ENCODE measurements at regions not wholly inside any gene's neighbourhood (a gene's known extent, or its start where the extent isn't known, plus 50 kb on each side); places are given as distances from the start of the nearest gene placed in this dataset.

DNA sequence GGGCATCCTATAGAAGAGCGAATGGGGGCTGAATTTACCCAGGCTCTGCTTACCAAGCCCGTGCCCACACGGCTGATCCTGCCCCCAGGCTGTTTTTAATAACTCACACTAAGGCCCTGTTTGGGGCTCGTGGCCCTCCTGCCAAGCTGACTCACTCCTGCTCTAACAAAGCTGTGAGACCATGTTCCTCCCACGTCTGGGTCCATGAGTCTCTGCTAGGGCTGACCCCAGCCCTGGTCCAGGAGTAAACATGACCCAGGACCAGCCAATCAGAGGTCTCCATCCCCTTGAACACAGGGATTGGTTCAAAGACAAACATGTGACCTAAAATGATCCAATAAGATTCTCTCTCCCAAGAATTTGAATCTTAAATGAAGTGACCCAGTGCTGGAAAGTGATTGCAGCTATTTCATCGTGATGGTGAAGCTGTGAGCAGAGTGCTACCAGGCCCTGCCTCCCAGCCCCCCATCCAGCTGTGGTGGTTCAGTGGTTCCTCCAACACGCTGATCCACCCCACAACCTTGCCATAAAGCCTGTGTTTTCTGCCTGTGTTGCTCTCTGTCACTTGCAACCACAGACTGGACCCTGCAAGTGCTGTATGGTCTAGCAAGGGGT lies 57.2 kb downstream of the C16orf82 start:
- no peak for DNase-seq

DNA sequence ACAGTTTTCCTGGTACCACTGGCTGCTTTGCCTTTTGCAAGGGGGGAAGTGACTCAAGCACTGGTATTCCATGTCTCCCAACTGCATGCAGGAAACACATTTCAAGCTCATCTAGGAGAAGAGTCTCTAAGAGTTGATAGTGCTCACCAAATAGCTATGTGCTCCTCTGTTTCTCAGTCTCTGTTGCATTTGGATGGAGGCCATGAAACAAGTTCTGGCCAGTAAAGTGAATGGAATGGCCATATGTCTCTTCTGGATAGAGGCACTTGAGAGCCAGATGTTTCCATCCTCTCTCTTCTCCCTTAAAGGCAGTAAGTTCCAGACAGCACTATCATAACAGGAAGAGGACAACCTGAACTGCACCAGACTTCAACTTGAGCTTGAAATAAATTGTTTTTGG lies 60.6 kb downstream of the C16orf82 start:
- no peak for DNase-seq

DNA sequence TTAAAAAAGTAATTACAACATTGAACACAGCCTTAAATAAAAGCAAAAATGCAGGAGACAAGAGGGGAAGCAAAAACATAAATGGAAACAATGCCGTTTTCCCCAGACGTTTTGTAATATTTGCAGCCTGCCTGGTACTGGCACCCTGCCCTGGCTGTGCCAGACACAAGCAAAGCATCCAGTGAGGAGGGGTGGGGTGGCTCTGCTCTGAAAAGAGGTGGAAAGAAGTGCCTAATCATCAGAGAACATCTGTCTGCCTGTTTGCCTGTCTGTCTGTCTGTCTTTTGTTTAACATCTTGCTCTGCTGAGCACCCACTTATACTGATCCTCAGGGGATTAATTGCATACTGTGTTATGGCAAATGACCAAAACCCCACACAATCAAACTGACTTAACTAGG lies 62.7 kb downstream of the C16orf82 start:
- peak; percentile 66 for DNase-seq

DNA sequence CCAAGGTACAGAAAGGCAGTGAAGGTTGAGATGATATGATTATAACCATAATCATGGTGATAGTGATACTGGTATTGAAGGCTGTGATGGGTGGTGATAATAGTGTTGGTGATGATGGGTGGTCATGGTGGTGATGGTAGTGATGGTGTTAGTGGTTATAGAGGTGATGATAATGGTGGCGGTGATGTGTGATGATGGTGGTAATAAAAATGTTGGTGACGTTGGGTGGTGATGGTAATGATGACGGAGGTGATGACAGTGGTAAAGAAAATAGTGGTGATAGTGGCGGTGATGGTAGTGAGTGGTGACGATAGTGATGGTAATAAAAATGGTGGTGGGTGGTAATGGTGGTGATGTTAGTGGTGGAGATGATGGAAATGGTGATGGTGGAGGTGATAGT lies 65.1 kb upstream of the KDM8 start:
- DNase-seq = no peak

DNA sequence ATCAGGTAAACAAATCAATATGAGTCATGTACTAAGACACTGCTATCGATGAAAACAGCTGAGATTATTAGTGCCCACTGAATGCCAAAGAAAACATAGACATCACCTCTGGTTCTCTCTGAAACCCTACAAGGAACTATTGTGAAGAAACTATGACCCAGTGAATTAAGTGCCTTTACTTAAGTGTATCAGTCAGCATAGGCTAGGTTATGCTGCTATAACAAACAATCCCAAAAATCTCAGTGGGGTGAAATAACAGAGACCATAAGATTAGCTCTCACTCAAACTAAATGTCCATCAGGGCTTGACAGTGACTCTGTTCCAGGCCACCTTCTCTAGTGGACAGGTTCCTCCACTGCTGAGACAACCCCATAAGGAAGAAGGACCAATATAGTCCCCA lies 57.7 kb upstream of the KDM8 start:
- no peak for DNase-seq

DNA sequence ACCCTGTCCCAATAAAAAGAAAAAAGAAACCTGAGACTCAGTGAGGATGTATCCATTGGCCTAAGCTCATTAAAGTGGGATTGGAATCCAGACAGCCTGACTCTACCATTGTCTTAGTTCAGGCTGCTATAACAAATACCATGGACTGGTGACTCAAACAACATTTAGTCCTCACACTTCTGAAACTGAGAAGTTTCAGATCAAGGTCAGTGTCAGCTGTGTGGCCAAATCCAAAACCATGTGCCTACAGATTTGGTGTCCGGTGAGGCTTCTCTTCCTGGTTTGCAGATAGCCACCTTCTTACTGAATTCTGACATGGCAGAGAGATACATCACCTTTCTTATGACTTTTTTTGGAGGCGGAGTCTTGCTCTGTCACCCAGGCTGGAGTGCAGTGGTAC lies 53.3 kb upstream of the KDM8 start:
- no peak for DNase-seq

DNA sequence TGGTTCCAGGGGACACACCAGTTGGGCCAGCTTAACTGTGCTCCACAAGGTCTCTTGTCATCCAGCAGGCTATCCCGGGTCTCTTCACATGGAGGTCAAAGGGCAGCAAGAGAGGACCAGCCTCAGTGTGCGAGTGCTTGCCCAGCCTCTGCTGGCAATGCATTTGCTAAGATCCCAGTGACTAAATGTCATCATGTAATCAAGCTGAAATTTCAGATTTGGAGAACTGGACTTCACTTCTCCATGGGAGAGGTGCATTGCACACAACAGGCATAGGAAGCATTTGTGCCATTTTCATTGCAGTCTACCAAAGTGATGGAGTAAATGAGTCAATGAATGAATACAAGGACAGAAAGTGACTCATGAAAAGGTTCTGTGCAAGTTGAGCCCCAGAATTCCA lies 51.2 kb upstream of the KDM8 start:
- no peak for DNase-seq

DNA sequence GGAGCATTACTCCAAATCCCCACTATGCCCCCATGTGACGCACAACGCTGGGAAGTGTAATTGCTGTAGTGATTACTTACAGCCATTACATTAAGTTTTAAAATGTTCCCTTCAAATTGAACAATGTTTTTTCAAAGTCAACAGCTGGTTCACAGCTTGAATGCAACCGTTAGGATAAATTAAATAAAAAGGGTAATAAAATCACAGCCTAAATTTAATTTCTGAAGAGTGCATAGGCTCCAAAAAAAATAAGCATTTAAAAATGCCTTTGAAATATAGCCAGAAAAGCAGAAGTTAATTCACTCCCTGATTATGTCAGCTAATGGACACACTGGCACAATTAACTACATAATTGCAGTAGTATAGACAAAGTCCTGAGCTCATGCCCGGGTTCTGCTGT lies 50.5 kb upstream of the KDM8 start:
- no peak for DNase-seq

All from hematopoietic multipotent progenitor cell treated with erythropoietin and hydrocortisone succinate and interleukin-3 and kit ligand, for 4 days (in vitro differentiated cells).